ENCODE measurements at regions not wholly inside any gene's neighbourhood (a gene's known extent, or its start where the extent isn't known, plus 50 kb on each side); places are given as distances from the start of the nearest gene placed in this dataset.
"Not testable (repeated sequence)": the region's sequence is repeated elsewhere in the genome, so short reads cannot be mapped to it uniquely, and the experiment has no call there.

DNA sequence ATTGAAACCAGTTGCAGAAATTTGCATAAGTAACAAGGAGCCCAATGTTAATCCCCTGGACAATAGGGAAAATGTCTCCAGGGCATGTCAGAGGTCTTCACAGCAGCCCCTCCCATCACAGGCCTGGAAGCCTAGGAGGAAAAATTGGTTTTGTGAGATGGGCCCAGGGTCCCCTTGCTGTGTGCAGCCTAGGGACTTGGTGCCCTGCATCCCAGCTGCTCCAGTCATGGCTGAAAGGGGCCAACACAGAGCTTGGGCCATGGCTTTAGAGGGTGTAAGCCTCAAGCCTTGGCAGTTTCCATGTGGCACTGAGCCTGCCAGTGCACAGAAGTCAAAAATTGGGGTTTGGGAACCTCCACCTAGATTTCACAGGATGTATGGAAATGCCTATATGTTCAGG, 55.9 kb upstream of the SLC25A36 start:
- TF ChIP-seq, protein P1, sequence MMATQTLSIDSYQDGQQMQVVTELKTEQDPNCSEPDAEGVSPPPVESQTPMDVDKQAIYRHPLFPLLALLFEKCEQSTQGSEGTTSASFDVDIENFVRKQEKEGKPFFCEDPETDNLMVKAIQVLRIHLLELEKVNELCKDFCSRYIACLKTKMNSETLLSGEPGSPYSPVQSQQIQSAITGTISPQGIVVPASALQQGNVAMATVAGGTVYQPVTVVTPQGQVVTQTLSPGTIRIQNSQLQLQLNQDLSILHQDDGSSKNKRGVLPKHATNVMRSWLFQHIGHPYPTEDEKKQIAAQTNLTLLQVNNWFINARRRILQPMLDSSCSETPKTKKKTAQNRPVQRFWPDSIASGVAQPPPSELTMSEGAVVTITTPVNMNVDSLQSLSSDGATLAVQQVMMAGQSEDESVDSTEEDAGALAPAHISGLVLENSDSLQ (IDR thresholded peaks at IDR 0.05), result not testable (repeated sequence)
- not testable (repeated sequence) for TF ChIP-seq CTBP1 (IDR thresholded peaks at IDR 0.05; ENCODE audit: borderline replicate concordance); L3MBTL2 (conservative IDR thresholded peaks at IDR 0.05); ZNF384 (IDR thresholded peaks at IDR 0.05); TARDBP (IDR thresholded peaks at IDR 0.05)
